DMS79 treated with DMSO at 0.1 percent for 48 hours (cell line): ENCODE measurements at regions not wholly inside any gene's neighbourhood (a gene's known extent, or its start where the extent isn't known, plus 50 kb on each side); places are given as distances from the start of the nearest gene placed in this dataset.

Source experiments
- DNase-seq: peaks from one replicate; lab custom pipeline; 2025; lab: John Stamatoyannopoulos, UW

- DNase-seq = no peak
Measured at GRCh38 chr5:112626715-112627114, 111.0 kb upstream of the APC start.

GRCh38 chr5:112628214-112628980 lies 109.3 kb upstream of the APC start:
- DNase-seq = peak; percentile 86

DNA sequence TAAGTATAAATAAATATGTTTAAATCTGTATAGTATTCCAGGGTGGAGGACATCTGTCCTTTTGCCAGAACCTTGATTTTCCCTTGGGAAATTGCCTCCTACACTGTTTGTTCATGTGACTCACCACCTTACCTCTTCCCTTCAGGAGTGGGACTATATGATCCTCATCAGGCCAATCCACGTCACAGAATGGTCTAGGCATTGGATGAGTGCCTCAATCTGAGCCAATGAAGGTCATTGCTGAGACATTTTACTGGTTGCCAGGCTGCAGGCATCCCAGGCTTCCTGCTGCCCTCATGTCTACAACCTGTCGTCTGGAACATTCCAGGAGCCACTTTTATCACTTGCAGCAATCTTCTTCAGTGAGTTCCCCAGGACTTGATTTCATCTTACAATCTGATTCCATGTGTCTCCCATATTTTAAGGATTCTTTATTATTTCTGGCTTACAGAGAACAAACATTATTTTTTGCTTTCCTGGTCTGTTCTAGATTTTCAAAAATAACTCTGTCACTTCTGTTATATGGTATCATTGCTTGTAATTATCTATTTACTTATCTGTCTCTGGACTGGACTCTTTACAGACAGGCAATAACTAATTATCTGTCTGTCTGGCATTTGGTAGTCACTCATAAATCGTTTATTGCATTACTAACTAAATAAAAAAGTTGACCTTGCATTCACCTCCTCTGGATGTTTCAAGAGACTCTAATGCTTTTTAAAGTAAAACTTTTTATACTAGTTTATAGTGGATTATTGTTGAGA lies 107.3 kb upstream of the APC start:
- no peak for DNase-seq

- no peak for DNase-seq
Measured at GRCh38 chr5:112634166-112634565, 103.5 kb upstream of the APC start.

DNA sequence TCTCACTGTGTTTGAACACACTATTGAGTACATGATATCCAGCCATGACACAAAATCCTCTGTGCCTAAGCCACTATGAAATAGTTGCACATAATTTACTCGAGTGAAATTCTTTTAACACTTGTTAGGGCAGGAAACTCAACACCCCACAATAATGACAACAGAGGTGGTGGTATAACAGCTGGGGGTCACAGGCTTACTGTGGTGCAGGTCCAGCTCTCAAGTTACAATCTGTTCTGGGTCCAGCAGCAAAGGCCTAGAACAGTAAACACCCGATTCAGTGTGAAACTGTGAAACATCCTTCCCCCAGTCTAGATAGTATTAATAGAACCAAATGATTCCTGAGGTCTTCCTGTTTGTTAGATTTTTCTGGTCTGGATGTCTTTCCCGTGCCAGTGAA lies 102.9 kb upstream of the APC start:
- no peak for DNase-seq

DNA sequence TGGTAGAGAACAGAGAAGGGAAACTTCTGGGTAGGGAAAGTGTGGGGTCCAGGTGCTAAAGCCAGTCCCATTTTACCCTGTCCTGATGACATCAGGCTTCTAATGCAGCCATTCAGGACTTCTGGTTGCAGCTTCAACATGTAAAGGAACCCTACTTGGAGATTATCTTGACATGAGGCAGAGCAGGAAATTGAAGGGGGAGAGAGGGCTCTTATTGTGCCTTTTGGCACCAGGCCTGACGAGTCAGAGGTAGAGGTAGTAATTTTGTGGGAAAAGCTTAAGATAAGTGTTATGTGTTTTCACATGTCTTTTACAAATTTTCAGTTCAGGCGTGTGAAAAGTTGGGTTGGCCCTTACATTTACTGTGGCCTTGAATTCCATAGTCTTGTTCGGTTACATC lies 102.4 kb upstream of the APC start:
- DNase-seq = no peak

GRCh38 chr5:112635771-112636731 lies 101.6 kb upstream of the APC start:
- DNase-seq = no peak

DNA sequence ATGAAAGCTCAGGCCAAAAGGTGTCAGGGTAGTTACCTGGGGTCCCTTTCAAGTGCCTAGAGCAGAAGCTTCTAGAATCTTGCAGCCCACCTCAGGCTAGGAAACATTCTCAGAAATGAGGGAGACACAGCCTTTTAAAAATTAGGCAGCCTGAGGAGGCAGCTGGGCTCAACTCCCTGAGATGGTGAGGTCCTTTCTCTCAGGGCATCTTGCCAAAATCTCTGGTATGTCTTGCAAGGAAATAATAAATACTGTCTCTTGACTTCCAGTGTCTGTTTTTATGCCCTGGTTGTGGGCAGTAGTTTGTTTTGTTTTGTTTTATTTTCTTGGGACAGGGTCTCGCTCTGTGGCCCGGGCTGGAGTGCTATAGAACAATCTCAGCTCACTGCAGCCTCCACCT lies 100.9 kb upstream of the APC start:
- peak; percentile 37 for DNase-seq

DNA sequence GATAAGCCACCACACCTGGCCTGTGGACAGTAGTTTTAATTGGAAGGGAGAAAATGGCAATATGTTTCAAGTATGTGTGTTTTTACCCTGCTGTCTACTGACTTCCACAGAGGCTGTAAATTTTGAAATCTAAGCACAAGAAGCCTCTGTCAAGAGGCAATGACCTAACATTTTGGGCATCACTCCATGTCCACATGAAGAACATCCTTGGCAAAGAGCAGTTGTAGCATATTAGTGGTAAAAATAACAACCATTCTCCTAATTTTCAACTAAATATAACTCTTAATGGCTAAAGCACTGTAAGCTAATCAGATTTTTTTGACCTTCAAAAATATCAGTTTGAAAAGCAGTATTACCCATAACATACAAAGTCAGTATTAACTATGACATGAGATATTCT lies 100.3 kb upstream of the APC start:
- no peak for DNase-seq

DNA sequence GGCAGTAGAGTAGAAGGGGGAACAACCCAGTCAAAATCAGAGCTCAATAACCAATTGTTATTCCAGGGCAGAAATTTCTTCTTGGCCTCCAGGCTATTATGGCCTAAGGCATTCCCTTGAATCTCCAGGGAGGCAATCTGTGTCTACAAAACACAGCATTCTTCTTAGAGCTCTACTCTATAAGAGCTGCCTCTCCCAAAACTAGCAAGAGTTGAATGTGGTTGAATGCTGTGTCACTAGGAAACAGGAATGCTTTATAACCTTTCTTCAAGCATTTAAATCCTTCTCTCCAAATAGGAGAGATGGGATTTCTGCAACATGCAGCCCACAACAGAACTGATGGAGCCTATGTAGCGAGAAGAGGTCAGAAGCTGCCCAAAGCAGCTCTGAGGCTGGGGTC lies 97.1 kb upstream of the APC start:
- DNase-seq = no peak

GRCh38 chr5:112641515-112642110 lies 96.1 kb upstream of the APC start:
- DNase-seq = no peak

- DNase-seq = no peak
Measured at GRCh38 chr5:112642885-112643284, 94.8 kb upstream of the APC start.

DNA sequence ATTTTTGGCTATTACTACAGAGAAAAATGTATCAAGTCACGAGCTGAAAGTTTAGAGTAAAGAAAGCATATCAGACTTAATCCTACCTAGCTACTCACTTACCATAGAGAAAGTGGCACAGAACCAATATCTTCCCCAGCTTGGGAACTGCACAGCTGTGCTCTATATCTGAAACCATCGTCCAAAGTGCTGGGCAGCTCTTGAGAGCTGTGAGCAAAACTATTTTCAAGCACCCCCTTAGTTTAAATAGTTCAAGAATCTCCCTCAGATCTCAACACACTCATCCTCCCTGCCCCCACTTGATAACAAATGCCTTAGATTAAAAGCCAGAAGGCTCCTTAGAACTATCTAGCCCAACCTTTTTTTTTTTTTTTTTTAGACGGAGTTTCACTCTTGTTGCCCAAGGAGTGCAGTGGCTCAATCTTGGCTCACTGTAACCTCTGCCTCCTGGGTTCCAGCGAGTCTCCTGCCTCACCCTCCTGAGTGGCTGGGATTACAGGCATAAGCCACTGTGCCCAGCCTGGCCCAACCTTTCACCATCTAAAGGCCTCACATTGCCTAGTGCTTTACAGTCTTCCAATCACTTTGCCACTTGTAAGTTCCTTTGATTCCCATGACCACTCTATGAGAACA lies 94.2 kb upstream of the APC start:
- no peak for DNase-seq

GRCh38 chr5:112646139-112646936 lies 91.3 kb upstream of the APC start:
- DNase-seq = no peak

DNA sequence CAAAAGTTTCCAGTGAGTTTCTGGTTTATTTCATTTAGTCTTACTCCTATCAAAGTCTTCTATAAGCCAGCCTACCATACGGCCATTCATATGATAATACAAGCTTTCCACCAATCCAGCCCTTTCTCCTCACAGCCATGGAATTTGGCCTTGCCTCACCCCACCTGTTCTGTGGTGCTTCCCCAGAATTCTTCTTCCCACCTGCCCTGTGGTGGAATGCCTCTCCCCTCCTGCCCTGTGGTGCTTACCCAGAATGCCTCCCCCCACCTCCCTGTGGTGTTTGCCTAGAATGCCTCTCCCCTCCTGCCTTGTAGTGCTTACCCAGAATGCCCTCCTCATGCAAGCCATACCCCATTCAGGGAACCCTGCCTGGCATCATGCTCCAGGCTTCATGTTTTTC lies 90.3 kb upstream of the APC start:
- no peak for DNase-seq

- no peak for DNase-seq
Measured at GRCh38 chr5:112648264-112648663, 89.4 kb upstream of the APC start.

GRCh38 chr5:112649882-112650281 lies 87.8 kb upstream of the APC start:
- peak; percentile 75 for DNase-seq

- no peak for DNase-seq
Measured at GRCh38 chr5:112653638-112654205, 84.0 kb upstream of the APC start.

DNA sequence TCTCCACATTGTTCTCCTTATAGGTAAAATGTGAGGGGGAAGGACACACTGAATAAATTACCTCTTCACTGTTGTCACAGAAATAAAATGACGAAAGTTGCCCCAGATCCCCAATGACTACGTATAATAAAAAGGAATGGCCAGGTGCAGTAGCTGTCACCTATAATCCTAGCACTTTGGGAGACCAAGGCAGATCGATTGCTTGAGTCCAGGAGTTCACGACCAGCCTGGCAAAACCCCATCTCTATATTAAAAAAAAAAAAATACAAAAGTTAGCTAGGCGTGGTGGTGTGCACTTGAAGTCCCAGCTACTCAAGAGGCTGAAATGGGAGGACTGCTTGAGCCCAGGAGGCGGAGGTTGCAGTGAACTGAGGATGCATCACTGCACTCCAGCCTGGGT lies 82.2 kb upstream of the APC start:
- DNase-seq = no peak

DNA sequence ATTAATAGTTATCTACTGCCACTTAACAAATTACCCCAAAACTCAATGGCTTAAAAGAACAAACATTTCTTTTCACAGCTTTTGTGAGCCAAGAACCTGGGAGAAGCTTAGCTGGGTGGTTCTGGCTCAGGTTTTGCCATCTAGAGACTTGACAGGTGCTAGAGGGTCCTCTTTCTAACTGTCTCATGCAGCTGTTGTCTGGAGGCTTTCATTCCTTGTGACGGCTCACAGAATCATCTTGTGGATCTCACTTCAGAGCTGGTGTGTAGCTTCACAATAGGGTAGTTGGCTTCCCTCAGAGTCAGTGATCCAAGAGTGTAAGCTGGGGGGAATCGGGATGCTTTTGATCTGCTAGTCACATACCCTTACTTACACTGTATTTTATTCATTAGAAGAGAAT lies 81.2 kb upstream of the APC start:
- DNase-seq = no peak
